DOHH2 (cell line): ENCODE measurements at regions not wholly inside any gene's neighbourhood (a gene's known extent, or its start where the extent isn't known, plus 50 kb on each side); places are given as distances from the start of the nearest gene placed in this dataset.
"Not testable (repeated sequence)": the region's sequence is repeated elsewhere in the genome, so short reads cannot be mapped to it uniquely, and the experiment has no call there.

Source experiments
- H3F3A ChIP-seq: fragments of 200-600 bp; sonication (generic), shearing (Covaris generic); 2 replicates; pipeline ENCODE4 v1.6.0; 2016; ENCODE audit warnings: antibody characterized with exemption, mild to moderate bottlenecking; ENCODE audit not compliant: control insufficient read depth, insufficient read depth
- H3K27ac ChIP-seq: fragments of 200-600 bp; sonication (generic); 2 replicates; pipeline ENCODE4 v1.5.1; 2014; ENCODE audit warnings: low read depth, mild to moderate bottlenecking, low read length, moderate library complexity
- H3K27me3 ChIP-seq: fragments of 200-600 bp; sonication (generic); 2 replicates; pipeline ENCODE4 v1.6.1; 2014; ENCODE audit warnings: mild to moderate bottlenecking, low read length, mixed read lengths; ENCODE audit not compliant: control insufficient read depth
- H3K36me3 ChIP-seq: fragments of 200-600 bp; sonication (generic); 2 replicates; pipeline ENCODE4 v1.6.1; 2014; ENCODE audit warnings: mild to moderate bottlenecking, low read length, moderate library complexity, mixed read lengths; ENCODE audit not compliant: control insufficient read depth
- H3K4me1 ChIP-seq: fragments of 200-600 bp; sonication (generic); 2 replicates; pipeline ENCODE4 v1.6.1; 2014; ENCODE audit warnings: mild to moderate bottlenecking, low read length, mixed read lengths; ENCODE audit not compliant: control insufficient read depth
- H3K4me2 ChIP-seq: fragments of 200-600 bp; sonication (generic); 2 replicates; pipeline ENCODE4 v1.6.0; 2014; ENCODE audit warnings: mild to moderate bottlenecking, low read length, moderate library complexity
- H3K4me3 ChIP-seq: fragments of 200-600 bp; sonication (generic); 2 replicates; pipeline ENCODE4 v1.5.1; 2014; ENCODE audit warnings: mild to moderate bottlenecking, low read length, mixed read lengths
- H3K79me2 ChIP-seq: fragments of 200-600 bp; sonication (generic); 2 replicates; pipeline ENCODE4 v1.6.1; 2014; ENCODE audit warnings: mild to moderate bottlenecking, low read length, mixed read lengths; ENCODE audit not compliant: control insufficient read depth
- H3K9me2 ChIP-seq: fragments of 200-600 bp; sonication (generic); replicated peaks from 2 replicates; pipeline ENCODE4 v1.6.1; 2014; ENCODE audit warnings: mild to moderate bottlenecking, low read length, mixed read lengths; ENCODE audit not compliant: control insufficient read depth
- H3K9me3 ChIP-seq: fragments of 200-600 bp; sonication (generic); 2 replicates; pipeline ENCODE4 v1.6.1; 2014; ENCODE audit warnings: antibody characterized with exemption, low read length, mixed read lengths; ENCODE audit not compliant: control insufficient read depth, insufficient read depth
- H4K20me1 ChIP-seq: fragments of 200-600 bp; sonication (generic); 2 replicates; pipeline ENCODE4 v1.6.0; 2014; ENCODE audit warnings: low read depth, mild to moderate bottlenecking, antibody characterized with exemption, low read length, moderate library complexity; ENCODE audit not compliant: control insufficient read depth, insufficient read depth
- EZH2phosphoT487 ChIP-seq: fragments of 200-600 bp; sonication (generic); IDR thresholded peaks from 2 replicates; pipeline ENCODE4 v1.6.1; 2017; ENCODE audit warnings: borderline replicate concordance, mild to moderate bottlenecking, antibody characterized with exemption, low read length, moderate library complexity, mixed read lengths
- TF ChIP-seq, protein P1 (sequence below): fragments of 200-600 bp; sonication (generic); IDR thresholded peaks from one replicate; pipeline ENCODE4 v1.5.1; 2014; ENCODE audit warnings: antibody characterized with exemption, mild to moderate bottlenecking, low read depth, low read length; ENCODE audit not compliant: poor library complexity, severe bottlenecking

DNA sequence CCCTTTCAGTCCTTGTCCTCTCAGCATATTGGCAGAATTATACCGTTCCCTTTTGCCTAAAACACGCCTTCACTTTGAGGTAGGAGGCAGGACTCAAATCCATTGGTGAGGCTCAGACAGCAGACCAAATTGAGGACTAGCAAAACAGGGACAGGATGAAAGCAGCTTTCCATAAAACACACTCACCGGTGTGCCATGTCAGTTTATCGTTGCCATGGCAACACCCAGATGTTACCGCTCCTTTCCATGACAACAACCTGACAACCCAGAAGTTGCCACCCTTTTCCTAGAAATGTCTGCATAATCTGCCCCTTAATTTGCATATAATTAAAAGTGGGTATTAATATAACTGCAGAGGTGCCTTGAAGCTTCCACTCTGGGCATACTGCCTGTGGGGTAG is 730.4 kb downstream of the METTL4 start:
- Histone ChIP-seq H3K36me3 (no peaks in the 10 kb centered on the region), H3K4me2 (no peak overlapping the region), H3K27ac (no peak overlapping the region)

DNA sequence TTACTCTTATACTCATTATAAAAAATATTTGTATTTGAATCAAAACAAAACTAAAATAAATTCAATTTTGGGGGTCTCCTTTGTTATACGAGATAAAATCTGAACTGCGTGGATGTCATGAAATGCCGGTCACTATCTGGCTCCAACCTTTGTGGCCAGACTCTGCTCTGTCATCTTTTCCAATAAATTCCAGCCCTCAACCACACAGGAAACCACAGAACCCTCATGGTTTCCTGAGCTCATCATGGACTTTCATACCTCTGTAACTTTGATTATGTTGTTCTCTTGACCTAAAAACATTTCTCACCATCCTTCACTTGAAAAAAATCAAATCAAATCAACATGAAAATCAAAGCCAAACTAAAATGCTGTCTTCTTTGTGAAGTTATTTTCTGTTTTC is 724.7 kb downstream of the METTL4 start:
- H3F3A ChIP-seq, result no peaks in the 10 kb centered on the region
- no peaks in the 10 kb centered on the region for H3K9me2 ChIP-seq
- no peaks in the 10 kb centered on the region for H3K27me3 ChIP-seq
- H3K4me3 ChIP-seq, result no peak overlapping the region
- no peaks in the 10 kb centered on the region for H4K20me1 ChIP-seq
- no peaks in the 10 kb centered on the region for H3K79me2 ChIP-seq
- no peaks in the 10 kb centered on the region for H3K9me3 ChIP-seq
- no peak overlapping the region for H3K4me2 ChIP-seq
- no peaks in the 10 kb centered on the region for H3K4me1 ChIP-seq
- no peak for TF ChIP-seq EZH2phosphoT487
- TF ChIP-seq, protein P1, sequence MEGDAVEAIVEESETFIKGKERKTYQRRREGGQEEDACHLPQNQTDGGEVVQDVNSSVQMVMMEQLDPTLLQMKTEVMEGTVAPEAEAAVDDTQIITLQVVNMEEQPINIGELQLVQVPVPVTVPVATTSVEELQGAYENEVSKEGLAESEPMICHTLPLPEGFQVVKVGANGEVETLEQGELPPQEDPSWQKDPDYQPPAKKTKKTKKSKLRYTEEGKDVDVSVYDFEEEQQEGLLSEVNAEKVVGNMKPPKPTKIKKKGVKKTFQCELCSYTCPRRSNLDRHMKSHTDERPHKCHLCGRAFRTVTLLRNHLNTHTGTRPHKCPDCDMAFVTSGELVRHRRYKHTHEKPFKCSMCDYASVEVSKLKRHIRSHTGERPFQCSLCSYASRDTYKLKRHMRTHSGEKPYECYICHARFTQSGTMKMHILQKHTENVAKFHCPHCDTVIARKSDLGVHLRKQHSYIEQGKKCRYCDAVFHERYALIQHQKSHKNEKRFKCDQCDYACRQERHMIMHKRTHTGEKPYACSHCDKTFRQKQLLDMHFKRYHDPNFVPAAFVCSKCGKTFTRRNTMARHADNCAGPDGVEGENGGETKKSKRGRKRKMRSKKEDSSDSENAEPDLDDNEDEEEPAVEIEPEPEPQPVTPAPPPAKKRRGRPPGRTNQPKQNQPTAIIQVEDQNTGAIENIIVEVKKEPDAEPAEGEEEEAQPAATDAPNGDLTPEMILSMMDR, result no peak
- H3K36me3 ChIP-seq, result no peaks in the 10 kb centered on the region
- H3K27ac ChIP-seq, result no peak overlapping the region

More for the DNA sequence above, 730.4 kb downstream of the METTL4 start:
- H4K20me1 ChIP-seq, result no peaks in the 10 kb centered on the region
- TF ChIP-seq, protein P1, result no peak
- TF ChIP-seq EZH2phosphoT487, result no peak
- no peaks in the 10 kb centered on the region for H3K9me3 ChIP-seq
- H3K4me3 ChIP-seq, result no peak overlapping the region
- no peaks in the 10 kb centered on the region for H3K79me2 ChIP-seq
- no peaks in the 10 kb centered on the region for H3F3A ChIP-seq
- no peaks in the 10 kb centered on the region for H3K27me3 ChIP-seq
- H3K4me1 ChIP-seq, result no peaks in the 10 kb centered on the region
- H3K9me2 ChIP-seq, result no peaks in the 10 kb centered on the region

DNA sequence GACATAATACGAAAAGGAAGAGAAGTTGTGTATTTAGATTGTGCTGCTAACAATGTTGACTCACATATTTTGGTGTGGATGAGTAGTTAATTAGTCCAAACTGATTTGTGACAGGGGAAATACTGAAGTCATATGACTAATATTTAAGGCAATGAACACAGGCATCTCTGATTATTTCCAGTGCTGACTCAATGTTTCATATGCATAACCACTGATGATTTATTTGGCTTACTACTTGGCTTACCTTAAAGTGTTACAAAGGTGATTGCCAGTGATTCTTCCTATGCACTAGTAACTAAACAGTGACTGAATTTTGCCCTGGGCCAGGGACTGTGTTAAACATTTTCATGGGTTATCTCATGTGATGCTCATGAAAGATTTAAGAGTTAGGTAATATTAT is 722.6 kb downstream of the METTL4 start:
- Histone ChIP-seq H3K4me3 (no peak overlapping the region), H4K20me1 (no peaks in the 10 kb centered on the region), H3K27ac (no peak overlapping the region), H3K27me3 (no peaks in the 10 kb centered on the region), H3K9me2 (no peaks in the 10 kb centered on the region), H3K9me3 (no peaks in the 10 kb centered on the region), H3K79me2 (no peaks in the 10 kb centered on the region), H3K4me1 (no peaks in the 10 kb centered on the region), H3K36me3 (no peaks in the 10 kb centered on the region), H3F3A (no peaks in the 10 kb centered on the region), H3K4me2 (no peak overlapping the region)
- TF ChIP-seq EZH2phosphoT487, result no peak
- TF ChIP-seq, protein P1, result no peak

DNA sequence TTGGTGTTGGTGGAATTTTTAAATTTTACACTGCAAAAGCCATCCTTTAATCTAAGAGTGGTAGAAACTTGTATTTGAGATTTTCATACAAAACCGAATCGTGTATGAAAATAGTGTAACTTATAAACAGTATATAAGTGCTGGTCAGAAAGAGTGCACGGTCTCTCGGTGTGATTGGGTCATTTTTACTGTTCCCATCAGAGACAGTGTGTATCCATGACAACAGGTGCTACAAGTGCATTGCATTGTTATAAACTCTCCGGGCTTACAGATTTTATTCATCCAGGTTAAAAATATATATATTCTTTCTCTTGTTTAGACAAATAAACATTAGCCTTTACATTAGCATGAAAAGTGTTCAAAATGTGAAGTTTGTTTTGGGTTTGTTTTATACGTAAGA is 721.9 kb downstream of the METTL4 start:
- TF ChIP-seq, protein P1, result no peak
- no peak for TF ChIP-seq EZH2phosphoT487
- H3K9me3 ChIP-seq, result no peaks in the 10 kb centered on the region
- no peaks in the 10 kb centered on the region for H3K36me3 ChIP-seq
- no peaks in the 10 kb centered on the region for H4K20me1 ChIP-seq
- no peak overlapping the region for H3K27ac ChIP-seq
- no peaks in the 10 kb centered on the region for H3K79me2 ChIP-seq
- H3K4me3 ChIP-seq, result no peak overlapping the region
- H3K9me2 ChIP-seq, result no peaks in the 10 kb centered on the region
- no peak overlapping the region for H3K4me2 ChIP-seq
- no peaks in the 10 kb centered on the region for H3F3A ChIP-seq
- no peaks in the 10 kb centered on the region for H3K4me1 ChIP-seq
- H3K27me3 ChIP-seq, result no peaks in the 10 kb centered on the region

DNA sequence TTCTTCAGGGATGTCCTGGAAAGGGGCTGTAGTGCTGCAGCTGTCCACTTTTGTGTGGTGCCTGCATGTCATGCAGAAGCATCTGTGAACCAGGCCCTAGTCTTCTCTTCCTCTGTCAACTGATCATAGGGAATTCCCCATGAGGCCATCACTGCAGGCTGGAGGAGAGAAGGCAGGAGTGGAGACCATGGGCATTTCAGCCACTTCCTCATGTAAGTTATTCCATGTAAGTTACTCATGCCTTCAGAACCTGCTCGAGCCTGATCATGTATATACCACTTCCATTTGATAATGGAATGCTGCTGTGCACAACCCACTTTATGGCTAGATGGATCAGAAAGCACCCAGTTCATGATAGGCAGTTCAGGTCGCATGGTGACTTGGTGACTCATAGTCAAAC is 714.0 kb downstream of the METTL4 start:
- H3K79me2 ChIP-seq, H3K4me3 ChIP-seq, H3F3A ChIP-seq, H3K36me3 ChIP-seq, H4K20me1 ChIP-seq, H3K27me3 ChIP-seq, H3K9me2 ChIP-seq, H3K4me1 ChIP-seq, H3K27ac ChIP-seq, H3K4me2 ChIP-seq, H3K9me3 ChIP-seq: not testable (repeated sequence)
